ENCODE measurements at regions not wholly inside any gene's neighbourhood (a gene's known extent, or its start where the extent isn't known, plus 50 kb on each side); places are given as distances from the start of the nearest gene placed in this dataset.

GRCh38 chr5:98482321-98483300 is 290.9 kb upstream of the RGMB start:
- no peak for DNase-seq
- Histone ChIP-seq H3K4me2 (replicated peaks; ENCODE audit: low read depth, low read length, poor library complexity, severe bottlenecking) (no peak overlapping the region), H2AFZ (ENCODE audit: insufficient read depth, low read depth, low read length, poor library complexity, severe bottlenecking) (no peak overlapping the region), H3K36me3 (replicated peaks in 1 of 2; ENCODE audit: control extremely low read depth in 1 of 2, control insufficient read depth in 1 of 2, extremely low read depth in 1 of 2, insufficient read depth in 2 of 2, low read length in 1 of 2) (no peaks in the 10 kb centered on the region), H3K27ac (ENCODE audit: low read length in 2 of 2) (no peak overlapping the region), H3K79me2 (ENCODE audit: control insufficient read depth, insufficient read depth, low read length) (no peaks in the 10 kb centered on the region), H3K9ac (ENCODE audit: low read length) (no peak overlapping the region), H3K4me3 (ENCODE audit: control extremely low read depth in 1 of 5, extremely low read depth in 1 of 5, insufficient read depth in 1 of 5, low read depth in 2 of 5, low read length in 4 of 5) (no peak overlapping the region), H3K4me1 (ENCODE audit: control insufficient read depth in 2 of 2, insufficient read depth in 2 of 2, low read length in 2 of 2) (no peaks in the 10 kb centered on the region), H3K9me3 (ENCODE audit: control extremely low read depth in 1 of 3, control insufficient read depth in 2 of 3, insufficient read depth in 1 of 3, low read length in 2 of 3) (no peaks in the 10 kb centered on the region), H4K20me1 (ENCODE audit: control insufficient read depth, insufficient read depth, low read length, poor library complexity, severe bottlenecking) (no peaks in the 10 kb centered on the region), H3K27me3 (replicated peaks in 1 of 4; ENCODE audit: control extremely low read depth in 1 of 4, control insufficient read depth in 3 of 4, insufficient read depth in 4 of 4, low read length in 3 of 4) (no peaks in the 10 kb centered on the region)
- WGBS (ENCODE audit: insufficient coverage): no CpG with 5 or more reads among the region's 3 CpGs
- H3K27me3 Mint-ChIP-seq: no peaks in the 10 kb centered on the region
- ATAC-seq (ENCODE audit: low read depth): no peak
- no peak for TF ChIP-seq EZH2 (IDR thresholded peaks at IDR 0.05; ENCODE audit: borderline replicate concordance, insufficient read depth, low read depth, low read length, poor library complexity, severe bottlenecking)
- TF ChIP-seq CTCF (IDR thresholded peaks at IDR 0.05): no peak
- H3K9me3 Mint-ChIP-seq (ENCODE audit: insufficient read depth): no peaks in the 10 kb centered on the region
- ChIA-PET POLR2A (no interaction called here), CTCF (no interaction called here)
- no peak overlapping the region for H3K27ac Mint-ChIP-seq
- no peaks in the 10 kb centered on the region for H3K4me1 Mint-ChIP-seq
- H3K4me3 Mint-ChIP-seq: no peak overlapping the region
- intact Hi-C loops (cut with micrococcal nuclease): no loop called here

DNA sequence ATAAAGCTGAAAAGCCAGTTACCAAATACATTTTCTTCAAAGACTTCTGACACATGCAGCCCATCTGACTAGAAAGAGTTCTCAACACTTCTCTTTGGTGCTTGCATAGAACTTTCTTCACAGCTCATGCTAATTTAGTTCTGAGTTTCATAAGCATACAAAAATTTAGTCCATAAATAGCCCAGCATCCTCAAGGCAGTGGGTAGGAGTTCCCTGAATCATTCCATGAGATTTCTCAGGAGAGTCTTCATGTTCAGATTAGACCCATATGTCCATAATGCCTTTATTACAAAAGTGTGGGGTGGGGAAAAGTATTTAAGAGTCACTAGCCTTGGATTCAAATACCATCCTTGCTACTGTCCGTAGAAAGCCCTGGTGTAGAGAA is 290.2 kb upstream of the RGMB start:
- Histone ChIP-seq H3K4me2 (replicated peaks; ENCODE audit: low read depth, low read length, poor library complexity, severe bottlenecking) (no peak overlapping the region), H3K36me3 (replicated peaks in 1 of 2; ENCODE audit: control extremely low read depth in 1 of 2, control insufficient read depth in 1 of 2, extremely low read depth in 1 of 2, insufficient read depth in 2 of 2, low read length in 1 of 2) (no peaks in the 10 kb centered on the region), H3K4me3 (ENCODE audit: control extremely low read depth in 1 of 5, extremely low read depth in 1 of 5, insufficient read depth in 1 of 5, low read depth in 2 of 5, low read length in 4 of 5) (no peak overlapping the region), H4K20me1 (ENCODE audit: control insufficient read depth, insufficient read depth, low read length, poor library complexity, severe bottlenecking) (no peaks in the 10 kb centered on the region), H3K79me2 (ENCODE audit: control insufficient read depth, insufficient read depth, low read length) (no peaks in the 10 kb centered on the region), H3K9ac (ENCODE audit: low read length) (no peak overlapping the region), H3K27ac (ENCODE audit: low read length in 2 of 2) (no peak overlapping the region), H2AFZ (ENCODE audit: insufficient read depth, low read depth, low read length, poor library complexity, severe bottlenecking) (no peak overlapping the region), H3K9me3 (ENCODE audit: control extremely low read depth in 1 of 3, control insufficient read depth in 2 of 3, insufficient read depth in 1 of 3, low read length in 2 of 3) (no peaks in the 10 kb centered on the region), H3K4me1 (ENCODE audit: control insufficient read depth in 2 of 2, insufficient read depth in 2 of 2, low read length in 2 of 2) (no peaks in the 10 kb centered on the region), H3K27me3 (replicated peaks in 1 of 4; ENCODE audit: control extremely low read depth in 1 of 4, control insufficient read depth in 3 of 4, insufficient read depth in 4 of 4, low read length in 3 of 4) (no peaks in the 10 kb centered on the region)
- DNase-seq: no peak
- intact Hi-C loops (cut with micrococcal nuclease): no loop called here
- Mint-ChIP-seq H3K4me1 (no peaks in the 10 kb centered on the region), H3K4me3 (no peak overlapping the region), H3K9me3 (ENCODE audit: insufficient read depth) (no peaks in the 10 kb centered on the region), H3K27ac (no peak overlapping the region), H3K27me3 (no peaks in the 10 kb centered on the region)
- ATAC-seq (ENCODE audit: low read depth): no peak
- CTCF ChIA-PET: no interaction called here
- POLR2A ChIA-PET: no interaction called here
- no CpG with 5 or more reads among the region's 1 CpG for WGBS (ENCODE audit: insufficient coverage)
- TF ChIP-seq EZH2 (IDR thresholded peaks at IDR 0.05; ENCODE audit: borderline replicate concordance, insufficient read depth, low read depth, low read length, poor library complexity, severe bottlenecking): no peak
